Fibroblast of lung (primary cell): ENCODE measurements at regions not wholly inside any gene's neighbourhood (a gene's known extent, or its start where the extent isn't known, plus 50 kb on each side); places are given as distances from the start of the nearest gene placed in this dataset.
"Not testable (repeated sequence)": the region's sequence is repeated elsewhere in the genome, so short reads cannot be mapped to it uniquely, and the experiment has no call there.

Source experiments
- DNase-seq, 2 donors: peaks; one replicate each; pipeline versions ENCODE4 v3.0.0 to v3.0.0-alpha.2; 2010; ENCODE audit warnings: low read depth in 2 of 2
- H2AFZ ChIP-seq: 2 replicates; pipeline ENCODE4 v1.5.1; 2012; ENCODE audit warnings: low read length, control low read depth, inconsistent platforms
- H3K27ac ChIP-seq: 2 replicates; pipeline ENCODE4 v1.5.1; 2011; ENCODE audit warnings: low read length, control low read depth; ENCODE audit not compliant: insufficient read depth
- H3K27me3 ChIP-seq: 2 replicates; pipeline ENCODE4 v1.5.1; 2011; ENCODE audit warnings: mild to moderate bottlenecking, low read length; ENCODE audit not compliant: control insufficient read depth, insufficient read depth
- H3K36me3 ChIP-seq: 2 replicates; pipeline ENCODE4 v1.5.1; 2011; ENCODE audit warnings: low read length; ENCODE audit not compliant: control insufficient read depth, insufficient read depth
- H3K4me1 ChIP-seq: 2 replicates; pipeline ENCODE4 v1.5.1; 2011; ENCODE audit warnings: low read length; ENCODE audit not compliant: control insufficient read depth, insufficient read depth; ENCODE audit errors: extremely low read depth
- H3K4me2 ChIP-seq: 2 replicates; pipeline ENCODE4 v1.5.1; 2011; ENCODE audit warnings: low read length, control low read depth; ENCODE audit not compliant: insufficient read depth; ENCODE audit errors: extremely low read depth
- H3K4me3 ChIP-seq, 4 experiments: fragments of 200-600 bp in 1 of 4; sonication (generic) in 1 of 4; replicated peaks in 1 of 4; 2 replicates each; pipeline ENCODE4 v1.5.1; 2011 to 2016; ENCODE audit warnings: low read length in 4 of 4, low read depth in 3 of 4, mild to moderate bottlenecking in 3 of 4, control low read depth in 2 of 4, inconsistent platforms in 1 of 4, mixed read lengths in 1 of 4; ENCODE audit not compliant: insufficient read depth in 1 of 4; ENCODE audit errors: control extremely low read depth in 1 of 4
- H3K79me2 ChIP-seq: 2 replicates; pipeline ENCODE4 v1.5.1; 2012; ENCODE audit warnings: mild to moderate bottlenecking, low read length, inconsistent platforms; ENCODE audit not compliant: control insufficient read depth, insufficient read depth
- H3K9ac ChIP-seq: 2 replicates; pipeline ENCODE4 v1.5.1; 2011; ENCODE audit warnings: mild to moderate bottlenecking, low read length, control low read depth; ENCODE audit not compliant: insufficient read depth
- H3K9me3 ChIP-seq: 2 replicates; pipeline ENCODE4 v1.5.1; 2012; ENCODE audit warnings: low read depth, low read length; ENCODE audit not compliant: control insufficient read depth, insufficient read depth
- H4K20me1 ChIP-seq: 2 replicates; pipeline ENCODE4 v1.5.1; 2011; ENCODE audit warnings: low read length; ENCODE audit not compliant: control insufficient read depth, insufficient read depth; ENCODE audit errors: extremely low read depth
- CTCF ChIP-seq, 2 donors: IDR thresholded peaks in 1 of 2; conservative IDR thresholded peaks in 1 of 2; 1 replicate in 1 of 2; 2 replicates in 1 of 2; pipeline ENCODE4 v1.5.1; 2011 to 2012; ENCODE audit warnings: low read length in 2 of 2, control low read depth in 1 of 2, inconsistent platforms in 1 of 2, low read depth in 1 of 2, mild to moderate bottlenecking in 1 of 2
- EZH2 ChIP-seq: IDR thresholded peaks from 2 replicates; pipeline ENCODE4 v1.5.1; 2012; ENCODE audit warnings: low read length, control low read depth, mild to moderate bottlenecking; ENCODE audit errors: missing control alignments

GRCh38 chr4:156113138-156113765 is 159.6 kb upstream of the CTSO start:
- H2AFZ ChIP-seq = no peak overlapping the region
- no peaks in the 10 kb centered on the region for H3K9me3 ChIP-seq
- H4K20me1 ChIP-seq = no peaks in the 10 kb centered on the region
- no peak overlapping the region for H3K4me2 ChIP-seq
- H3K9ac ChIP-seq = no peak overlapping the region
- H3K27ac ChIP-seq = no peak overlapping the region
- no peaks in the 10 kb centered on the region for H3K79me2 ChIP-seq
- H3K4me3 ChIP-seq = no peak overlapping the region
- peaks cover 4% of the 10 kb centered on the region for H3K4me1 ChIP-seq
- no peaks in the 10 kb centered on the region for H3K27me3 ChIP-seq
- DNase-seq = peak in 1 of 2 donors; percentile 18
- TF ChIP-seq EZH2 = no peak
- no peak for TF ChIP-seq CTCF (conservative IDR thresholded peaks at IDR 0.05 in 1 of 2, IDR thresholded peaks at IDR 0.05 in 1 of 2; ENCODE audit: low read depth in 1 of 2, low read length in 2 of 2)
- no peaks in the 10 kb centered on the region for H3K36me3 ChIP-seq

- Histone ChIP-seq H3K36me3 (no peaks in the 10 kb centered on the region), H3K4me3 (no peak overlapping the region), H3K4me2 (no peak overlapping the region), H3K79me2 (no peaks in the 10 kb centered on the region), H3K4me1 (peaks cover 4% of the 10 kb centered on the region), H3K27ac (no peak overlapping the region), H2AFZ (peak overlapping the region; percentile 81), H3K9me3 (no peaks in the 10 kb centered on the region), H4K20me1 (no peaks in the 10 kb centered on the region), H3K27me3 (no peaks in the 10 kb centered on the region), H3K9ac (no peak overlapping the region)
- DNase-seq = no peak
- no peak for TF ChIP-seq EZH2
- no peak for TF ChIP-seq CTCF (conservative IDR thresholded peaks at IDR 0.05 in 1 of 2, IDR thresholded peaks at IDR 0.05 in 1 of 2; ENCODE audit: low read depth in 1 of 2, low read length in 2 of 2)
Measured at GRCh38 chr4:156111686-156112085, 158.0 kb upstream of the CTSO start.

- H3K79me2 ChIP-seq = no peaks in the 10 kb centered on the region
- no peaks in the 10 kb centered on the region for H4K20me1 ChIP-seq
- no peak overlapping the region for H3K27ac ChIP-seq
- H3K9me3 ChIP-seq = no peaks in the 10 kb centered on the region
- H3K9ac ChIP-seq = no peak overlapping the region
- TF ChIP-seq CTCF (conservative IDR thresholded peaks at IDR 0.05 in 1 of 2, IDR thresholded peaks at IDR 0.05 in 1 of 2; ENCODE audit: low read depth in 1 of 2, low read length in 2 of 2) (no peak), EZH2 (no peak)
- no peaks in the 10 kb centered on the region for H3K36me3 ChIP-seq
- peak overlapping the region; percentile 54 for H2AFZ ChIP-seq
- no peaks in the 10 kb centered on the region for H3K27me3 ChIP-seq
- no peak overlapping the region for H3K4me2 ChIP-seq
- peak in 1 of 2 donors; percentile 44 for DNase-seq
- H3K4me3 ChIP-seq = no peak overlapping the region
- peaks cover 2% of the 10 kb centered on the region for H3K4me1 ChIP-seq
Measured at GRCh38 chr4:156109943-156110900, 156.6 kb upstream of the CTSO start.

- H3K4me2 ChIP-seq, H2AFZ ChIP-seq, H4K20me1 ChIP-seq, H3K36me3 ChIP-seq, H3K9me3 ChIP-seq, H3K9ac ChIP-seq, H3K79me2 ChIP-seq, H3K27me3 ChIP-seq, H3K27ac ChIP-seq, DNase-seq, H3K4me1 ChIP-seq, H3K4me3 ChIP-seq: not testable (repeated sequence)
Measured at GRCh38 chr4:156109087-156109486, 155.4 kb upstream of the CTSO start.
